Sigmoid colon (tissue), 6 donors: ENCODE measurements at regions not wholly inside any gene's neighbourhood (a gene's known extent, or its start where the extent isn't known, plus 50 kb on each side); places are given as distances from the start of the nearest gene placed in this dataset.

ENCODE experiments used
- DNase-seq: peaks from one replicate; pipeline ENCODE4 v3.0.0-alpha.2; 2019
- H3K27ac ChIP-seq, 4 donors: fragments of 200-600 bp; sonication (generic); one replicate each; pipeline ENCODE4 v1.5.1; 2016 to 2019; ENCODE audit warnings: mild to moderate bottlenecking in 1 of 4
- H3K27me3 ChIP-seq, 3 donors: fragments of 200-600 bp; sonication (generic); one replicate each; pipeline ENCODE4 v1.5.1; 2019; ENCODE audit warnings: mild to moderate bottlenecking in 1 of 3
- H3K36me3 ChIP-seq, 4 donors: fragments of 200-600 bp; sonication (generic); one replicate each; pipeline ENCODE4 v1.5.1; 2016 to 2019
- H3K4me1 ChIP-seq, 4 donors: fragments of 200-600 bp; sonication (generic); one replicate each; pipeline ENCODE4 v1.5.1; 2017 to 2019
- H3K4me3 ChIP-seq, 4 donors: fragments of 200-600 bp; sonication (generic); one replicate each; pipeline ENCODE4 v1.5.1; 2017 to 2019; ENCODE audit warnings: mild to moderate bottlenecking in 2 of 4, moderate library complexity in 1 of 4
- H3K9me3 ChIP-seq, 4 donors: fragments of 200-600 bp in 3 of 4; sonication (generic) in 3 of 4; one replicate each; pipeline versions ENCODE4 v1.5.1 to v1.6.1; 2013 to 2019
- EP300 ChIP-seq, 4 donors: sonication (generic); formaldehyde crosslinking; IDR thresholded peaks; one replicate each; pipeline ENCODE4 v1.6.1; 2017; ENCODE audit warnings: antibody characterized with exemption in 4 of 4
- POLR2A ChIP-seq, 2 donors: fragments of 450-650 bp; IDR thresholded peaks; one replicate each; pipeline ENCODE4 v1.6.1; 2016; ENCODE audit warnings: antibody characterized with exemption in 2 of 2, mild to moderate bottlenecking in 2 of 2, moderate library complexity in 2 of 2
- POLR2AphosphoS5 ChIP-seq, 4 donors: sonication (generic); formaldehyde crosslinking; IDR thresholded peaks; one replicate each; pipeline ENCODE4 v1.6.1; 2017; ENCODE audit warnings: antibody characterized with exemption in 4 of 4
- WGBS, 2 donors: extraction: QIAGEN DNeasy Blood & Tissue Kit; methylation state at CpG; one replicate each; pipeline ENCODE4 v1.1.7; 2013; 5-methylcytosine and 5-hydroxymethylcytosine counted together
- intact Hi-C: fragments of 100-400 bp; cut with DNase I; formaldehyde crosslinking; loops from one replicate; pipeline ENCODE4 v1.15.1; 2023
- TF ChIP-seq, protein P1 (sequence below), 4 experiments: fragments of 450-650 bp in 3 of 4; fragments of 200-600 bp in 1 of 4; IDR thresholded peaks; one replicate each; pipeline ENCODE4 v1.5.1; 2016 to 2019; ENCODE audit warnings: antibody characterized with exemption in 4 of 4, mild to moderate bottlenecking in 3 of 4, moderate library complexity in 2 of 4
- donor health status: healthy with polysubstance abuse.
- donor health status: healthy.

DNA sequence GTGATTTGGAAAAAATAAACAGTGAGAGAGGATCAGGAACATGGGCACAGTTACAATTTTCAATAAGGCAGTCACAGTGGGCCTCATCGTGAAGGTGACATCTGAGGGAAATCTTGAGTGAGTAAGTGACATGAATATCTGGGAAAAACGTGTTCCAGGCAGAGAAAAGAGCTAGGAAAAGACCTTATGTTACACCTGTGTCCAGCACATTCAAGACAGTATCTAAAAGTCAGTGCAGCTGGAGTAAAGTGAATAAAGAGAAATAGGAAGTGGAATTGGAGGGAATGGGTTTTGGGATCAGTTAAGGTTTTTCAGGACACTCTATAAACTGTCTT, 827.5 kb upstream of the FAT3 start:
- no peaks in the 10 kb centered on the region for H3K27me3 ChIP-seq
- WGBS, 2 donors: 42 to 55% methylated on average over 2 of the region's 2 CpGs
- intact Hi-C loops: no loop called here

DNA sequence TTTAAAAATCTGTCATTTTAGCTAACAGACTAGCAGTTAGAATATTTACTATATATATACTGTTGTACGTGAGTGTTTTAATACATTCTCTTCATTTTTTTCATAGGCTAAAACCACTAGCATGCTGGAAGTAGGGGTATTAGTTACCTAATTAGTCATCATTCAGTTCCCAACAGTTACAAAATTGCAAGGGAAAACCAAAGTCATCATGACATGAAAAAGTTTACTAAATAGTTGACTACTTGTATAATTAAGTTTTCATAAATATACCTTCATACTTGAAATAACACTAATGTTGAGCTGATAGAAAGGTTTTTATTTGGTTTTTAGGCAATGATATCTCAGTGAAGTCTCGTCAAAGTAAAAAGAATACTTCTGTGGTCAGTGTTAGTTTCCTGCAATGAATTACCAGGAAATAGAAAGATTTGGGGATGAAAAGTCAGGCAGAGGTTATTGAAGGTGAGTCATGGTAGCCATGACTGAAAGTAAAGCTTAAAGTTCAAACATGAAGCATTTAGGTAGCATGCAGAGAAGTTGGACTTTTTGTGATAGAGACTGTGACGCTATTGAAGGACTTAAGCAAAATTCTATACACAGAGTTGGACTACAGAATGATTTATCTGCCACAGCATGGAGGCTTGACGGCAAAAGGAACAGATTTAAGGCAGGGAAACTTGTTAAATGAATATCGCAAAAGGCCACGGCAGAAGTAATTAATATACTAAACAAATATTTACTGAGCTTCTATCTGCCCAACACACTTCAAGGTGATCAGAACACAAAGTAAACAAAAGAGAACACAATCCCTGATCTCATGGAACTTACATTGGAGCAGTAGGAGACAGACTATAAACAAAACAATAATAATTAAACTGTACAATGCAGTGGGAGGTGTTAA, 828.1 kb upstream of the FAT3 start:
- Histone ChIP-seq H3K9me3 (peaks cover 0 to 2% (median under 1%) of the 10 kb centered on the region in 4 donors), H3K36me3 (no peaks in the 10 kb centered on the region), H3K27me3 (no peaks in the 10 kb centered on the region), H3K4me3 (no peak overlapping the region), H3K27ac (no peak overlapping the region), H3K4me1 (peaks cover 0 to 20% (median 13%) of the 10 kb centered on the region in 4 donors)
- WGBS, 2 donors: 31 to 64% methylated on average over 6 of the region's 6 CpGs
- no peak for DNase-seq
- TF ChIP-seq, protein P1, sequence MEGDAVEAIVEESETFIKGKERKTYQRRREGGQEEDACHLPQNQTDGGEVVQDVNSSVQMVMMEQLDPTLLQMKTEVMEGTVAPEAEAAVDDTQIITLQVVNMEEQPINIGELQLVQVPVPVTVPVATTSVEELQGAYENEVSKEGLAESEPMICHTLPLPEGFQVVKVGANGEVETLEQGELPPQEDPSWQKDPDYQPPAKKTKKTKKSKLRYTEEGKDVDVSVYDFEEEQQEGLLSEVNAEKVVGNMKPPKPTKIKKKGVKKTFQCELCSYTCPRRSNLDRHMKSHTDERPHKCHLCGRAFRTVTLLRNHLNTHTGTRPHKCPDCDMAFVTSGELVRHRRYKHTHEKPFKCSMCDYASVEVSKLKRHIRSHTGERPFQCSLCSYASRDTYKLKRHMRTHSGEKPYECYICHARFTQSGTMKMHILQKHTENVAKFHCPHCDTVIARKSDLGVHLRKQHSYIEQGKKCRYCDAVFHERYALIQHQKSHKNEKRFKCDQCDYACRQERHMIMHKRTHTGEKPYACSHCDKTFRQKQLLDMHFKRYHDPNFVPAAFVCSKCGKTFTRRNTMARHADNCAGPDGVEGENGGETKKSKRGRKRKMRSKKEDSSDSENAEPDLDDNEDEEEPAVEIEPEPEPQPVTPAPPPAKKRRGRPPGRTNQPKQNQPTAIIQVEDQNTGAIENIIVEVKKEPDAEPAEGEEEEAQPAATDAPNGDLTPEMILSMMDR (IDR thresholded peaks at IDR 0.05): no peak
- TF ChIP-seq EP300 (IDR thresholded peaks at IDR 0.05): no peak
- no peak for TF ChIP-seq POLR2AphosphoS5 (IDR thresholded peaks at IDR 0.05)
- TF ChIP-seq POLR2A (IDR thresholded peaks at IDR 0.05): no peak
- intact Hi-C loops: no loop called here

More for the DNA sequence above, 827.5 kb upstream of the FAT3 start:
- no peak for TF ChIP-seq POLR2AphosphoS5 (IDR thresholded peaks at IDR 0.05)
- TF ChIP-seq EP300 (IDR thresholded peaks at IDR 0.05): no peak
- TF ChIP-seq POLR2A (IDR thresholded peaks at IDR 0.05): no peak
- TF ChIP-seq, protein P1 (IDR thresholded peaks at IDR 0.05): no peak
- Histone ChIP-seq H3K4me1 (peaks cover 0 to 15% (median 11%) of the 10 kb centered on the region in 4 donors), H3K36me3 (no peaks in the 10 kb centered on the region), H3K9me3 (peaks cover 0 to 4% (median 1%) of the 10 kb centered on the region in 4 donors), H3K27ac (no peak overlapping the region), H3K4me3 (no peak overlapping the region)
- no peak for DNase-seq

DNA sequence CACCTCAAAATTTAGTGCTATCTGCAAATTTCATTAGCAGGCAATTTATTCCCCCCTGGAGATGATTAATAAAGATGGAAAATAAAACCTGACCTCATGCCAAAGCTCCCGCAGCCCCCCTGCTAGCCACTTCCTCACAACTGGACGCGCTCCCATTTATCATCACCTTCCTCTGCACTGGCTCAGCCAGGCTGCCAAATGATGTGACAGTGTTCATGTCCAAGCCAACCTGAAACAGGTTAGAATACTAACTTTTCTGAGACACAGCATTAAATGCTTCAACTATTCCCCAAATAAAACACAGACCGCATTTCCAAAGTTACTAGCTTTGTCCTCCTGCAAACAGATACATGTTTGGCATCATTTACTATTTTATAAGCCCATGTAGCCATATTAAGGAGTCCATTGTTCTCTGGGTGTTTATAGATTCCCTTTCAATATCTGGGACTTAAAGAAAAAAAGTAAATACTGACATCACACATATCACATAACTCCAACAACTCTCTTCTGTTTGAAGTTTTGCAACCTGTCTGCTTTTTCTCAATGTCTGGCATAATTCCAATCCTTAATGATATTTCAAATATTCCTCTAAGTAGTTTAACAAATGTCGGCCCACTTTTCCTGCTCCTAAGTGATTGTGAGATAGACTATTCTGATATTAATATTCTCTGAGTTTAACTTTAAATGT, 829.7 kb upstream of the FAT3 start:
- H3K4me1 ChIP-seq: peaks cover 0 to 20% (median 13%) of the 10 kb centered on the region in 4 donors
- DNase-seq: no peak
- WGBS, 2 donors: 53 to 56% methylated on average over 5 of the region's 5 CpGs
- no peak overlapping the region for H3K27ac ChIP-seq
- no peak overlapping the region for H3K4me3 ChIP-seq
- no peaks in the 10 kb centered on the region for H3K9me3 ChIP-seq
- no peaks in the 10 kb centered on the region for H3K27me3 ChIP-seq
- intact Hi-C loops: no loop called here
- H3K36me3 ChIP-seq: no peaks in the 10 kb centered on the region
- TF ChIP-seq POLR2AphosphoS5 (IDR thresholded peaks at IDR 0.05) (peak in 1 of 4 donors; percentile 38), POLR2A (IDR thresholded peaks at IDR 0.05) (no peak), EP300 (IDR thresholded peaks at IDR 0.05) (no peak)
- TF ChIP-seq, protein P1 (IDR thresholded peaks at IDR 0.05): no peak

DNA sequence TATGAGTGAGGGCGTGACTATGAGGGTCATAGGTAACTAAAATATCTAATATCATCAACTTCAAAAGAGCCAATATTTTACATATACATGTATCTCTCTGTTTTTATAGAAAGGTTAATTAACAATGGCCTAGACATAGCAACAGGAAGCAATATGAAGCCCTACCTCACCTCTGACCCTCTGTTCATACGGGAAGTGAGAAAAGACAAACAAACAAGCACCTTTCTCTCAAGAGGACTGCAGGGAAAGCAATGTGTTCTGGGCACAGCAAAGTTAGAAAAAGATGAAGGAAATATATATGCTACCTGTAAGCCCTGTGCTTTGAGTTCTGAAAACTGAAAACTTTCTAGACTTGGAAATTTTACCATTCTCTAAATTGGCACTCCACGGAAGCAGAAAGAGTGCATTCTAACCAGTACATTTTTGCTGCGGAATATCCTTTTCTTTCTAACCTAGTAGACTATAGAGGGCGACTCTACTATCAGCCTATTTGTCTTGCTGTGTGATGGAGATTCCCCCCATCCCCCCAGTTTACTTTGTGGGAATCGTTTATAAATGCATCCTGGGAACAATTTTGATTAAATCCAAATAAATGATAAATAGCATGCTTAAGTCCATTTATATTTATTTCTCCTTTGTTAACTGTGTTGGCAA, 830.4 kb upstream of the FAT3 start:
- peaks cover 0 to 20% (median 13%) of the 10 kb centered on the region in 4 donors for H3K4me1 ChIP-seq
- H3K27ac ChIP-seq: no peak overlapping the region
- H3K4me3 ChIP-seq: no peak overlapping the region
- H3K36me3 ChIP-seq: no peaks in the 10 kb centered on the region
- intact Hi-C loops: no loop called here
- DNase-seq: no peak
- H3K9me3 ChIP-seq: no peaks in the 10 kb centered on the region
- TF ChIP-seq POLR2A (IDR thresholded peaks at IDR 0.05) (no peak), EP300 (IDR thresholded peaks at IDR 0.05) (no peak), POLR2AphosphoS5 (IDR thresholded peaks at IDR 0.05) (no peak)
- TF ChIP-seq, protein P1 (IDR thresholded peaks at IDR 0.05): no peak
- WGBS, 2 donors: 70 to 72% methylated on average over 6 of the region's 6 CpGs
- H3K27me3 ChIP-seq: no peaks in the 10 kb centered on the region
